HL-60 (cell line): ENCODE measurements at regions not wholly inside any gene's neighbourhood (a gene's known extent, or its start where the extent isn't known, plus 50 kb on each side); places are given as distances from the start of the nearest gene placed in this dataset.

Source experiments
- CTCF ChIP-seq: IDR thresholded peaks from one replicate; pipeline ENCODE4 v1.5.1; 2011; ENCODE audit warnings: low read length, control low read depth, inconsistent platforms; ENCODE audit not compliant: insufficient read depth
- TF ChIP-seq, protein P1 (sequence below): IDR thresholded peaks from 2 replicates; pipeline ENCODE4 v1.6.1; 2012; ENCODE audit warnings: low read depth; ENCODE audit not compliant: insufficient replicate concordance

DNA sequence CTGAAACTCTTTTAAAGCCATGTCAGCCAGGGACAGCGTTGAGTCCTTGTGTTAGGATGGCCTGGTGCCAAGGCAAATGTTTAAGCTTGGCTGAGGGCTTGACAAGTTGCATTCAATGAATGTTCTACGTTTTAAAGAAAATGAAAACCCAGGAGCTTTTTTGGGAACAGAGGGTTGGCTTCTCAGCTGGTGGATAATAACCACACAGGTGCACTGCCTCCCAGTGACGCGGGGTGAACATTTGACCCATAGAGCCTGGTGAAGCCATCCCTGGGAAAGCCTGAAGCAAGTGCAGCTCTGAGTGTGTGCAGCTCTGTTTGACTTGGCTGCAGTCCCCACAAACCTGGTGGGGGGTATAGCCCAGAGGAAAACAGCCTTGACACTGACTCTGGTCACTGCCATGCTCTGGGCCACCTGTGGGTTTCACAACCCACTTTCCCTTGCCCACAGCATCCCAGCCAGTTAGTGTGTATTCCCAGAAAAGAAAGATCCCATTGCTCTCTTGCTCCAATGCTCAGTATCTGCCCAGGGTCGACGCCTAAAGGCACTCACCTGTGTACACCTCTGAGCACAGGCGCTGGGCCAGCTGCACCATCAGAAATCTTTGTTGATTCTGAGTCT is 874.9 kb downstream of the RNF144A start:
- TF ChIP-seq, protein P1, sequence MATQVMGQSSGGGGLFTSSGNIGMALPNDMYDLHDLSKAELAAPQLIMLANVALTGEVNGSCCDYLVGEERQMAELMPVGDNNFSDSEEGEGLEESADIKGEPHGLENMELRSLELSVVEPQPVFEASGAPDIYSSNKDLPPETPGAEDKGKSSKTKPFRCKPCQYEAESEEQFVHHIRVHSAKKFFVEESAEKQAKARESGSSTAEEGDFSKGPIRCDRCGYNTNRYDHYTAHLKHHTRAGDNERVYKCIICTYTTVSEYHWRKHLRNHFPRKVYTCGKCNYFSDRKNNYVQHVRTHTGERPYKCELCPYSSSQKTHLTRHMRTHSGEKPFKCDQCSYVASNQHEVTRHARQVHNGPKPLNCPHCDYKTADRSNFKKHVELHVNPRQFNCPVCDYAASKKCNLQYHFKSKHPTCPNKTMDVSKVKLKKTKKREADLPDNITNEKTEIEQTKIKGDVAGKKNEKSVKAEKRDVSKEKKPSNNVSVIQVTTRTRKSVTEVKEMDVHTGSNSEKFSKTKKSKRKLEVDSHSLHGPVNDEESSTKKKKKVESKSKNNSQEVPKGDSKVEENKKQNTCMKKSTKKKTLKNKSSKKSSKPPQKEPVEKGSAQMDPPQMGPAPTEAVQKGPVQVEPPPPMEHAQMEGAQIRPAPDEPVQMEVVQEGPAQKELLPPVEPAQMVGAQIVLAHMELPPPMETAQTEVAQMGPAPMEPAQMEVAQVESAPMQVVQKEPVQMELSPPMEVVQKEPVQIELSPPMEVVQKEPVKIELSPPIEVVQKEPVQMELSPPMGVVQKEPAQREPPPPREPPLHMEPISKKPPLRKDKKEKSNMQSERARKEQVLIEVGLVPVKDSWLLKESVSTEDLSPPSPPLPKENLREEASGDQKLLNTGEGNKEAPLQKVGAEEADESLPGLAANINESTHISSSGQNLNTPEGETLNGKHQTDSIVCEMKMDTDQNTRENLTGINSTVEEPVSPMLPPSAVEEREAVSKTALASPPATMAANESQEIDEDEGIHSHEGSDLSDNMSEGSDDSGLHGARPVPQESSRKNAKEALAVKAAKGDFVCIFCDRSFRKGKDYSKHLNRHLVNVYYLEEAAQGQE = no peak
- no peak for TF ChIP-seq CTCF
